Left lung (tissue), 4 donors: ENCODE measurements at regions not wholly inside any gene's neighbourhood (a gene's known extent, or its start where the extent isn't known, plus 50 kb on each side); places are given as distances from the start of the nearest gene placed in this dataset.

Source experiments
- ATAC-seq: fragments of 200-7000 bp; cut with Tn5 transposase; one replicate; pipeline ENCODE4 v1.9.1; 2020; ENCODE audit warnings: moderate library complexity
- DNase-seq, 4 donors: peaks; one replicate each; pipeline ENCODE4 v3.0.0-alpha.2; 2013 to 2020
- H3K27ac ChIP-seq, 2 donors: fragments of 200-600 bp; sonication (generic) in 1 of 2; one replicate each; pipeline versions ENCODE4 v1.5.0 to v1.8.0; 2020 to 2021
- H3K27me3 ChIP-seq, 2 donors: fragments of 200-600 bp; sonication (generic) in 1 of 2; one replicate each; pipeline versions ENCODE4 v1.5.0 to v1.8.0; 2020 to 2021
- H3K36me3 ChIP-seq, 2 donors: fragments of 200-600 bp; sonication (generic) in 1 of 2; one replicate each; pipeline versions ENCODE4 v1.5.0 to v1.8.0; 2020 to 2021
- H3K4me1 ChIP-seq, 2 donors: fragments of 200-600 bp; one replicate each; pipeline ENCODE4 v1.8.0; 2021
- H3K4me3 ChIP-seq, 2 donors: fragments of 200-600 bp; sonication (generic) in 1 of 2; one replicate each; pipeline versions ENCODE4 v1.5.0 to v1.8.0; 2020 to 2021; ENCODE audit warnings: mild to moderate bottlenecking in 1 of 2
- H3K9me3 ChIP-seq, 2 donors: fragments of 200-600 bp; sonication (generic) in 1 of 2; one replicate each; pipeline versions ENCODE4 v1.5.0 to v1.8.0; 2020 to 2021
- CTCF ChIP-seq, 2 donors: fragments of 200-600 bp; sonication (generic) in 1 of 2; IDR thresholded peaks; one replicate each; pipeline versions ENCODE4 v1.5.0 to v1.8.0; 2021; ENCODE audit warnings: antibody characterized with exemption in 2 of 2
- intact Hi-C, 2 donors: fragments of 100-400 bp; cut with DNase I; formaldehyde crosslinking; loops; one replicate each; pipeline versions ENCODE4 v1.11.2 to v1.14.2; 2022
- donor health status: DM: no; HTN: yes; CAD: no.
- donor health status: DM: no; HTN: no; CAD: no.

GRCh38 chr3:152040319-152040718 lies 166.9 kb downstream of the SUCNR1 start:
- no peak for TF ChIP-seq CTCF (IDR thresholded peaks at IDR 0.05)
- Histone ChIP-seq H3K27me3 (no peaks in the 10 kb centered on the region), H3K27ac (no peak overlapping the region), H3K9me3 (peaks cover 0 to 25% of the 10 kb centered on the region in 2 donors), H3K4me3 (no peak overlapping the region), H3K4me1 (no peaks in the 10 kb centered on the region), H3K36me3 (no peaks in the 10 kb centered on the region)
- intact Hi-C loops: no loop called here
- no peak for DNase-seq
- ATAC-seq: no peak

GRCh38 chr3:152043620-152044019 lies 170.2 kb downstream of the SUCNR1 start:
- Histone ChIP-seq H3K27me3 (no peaks in the 10 kb centered on the region), H3K4me1 (no peaks in the 10 kb centered on the region), H3K4me3 (no peak overlapping the region), H3K36me3 (no peaks in the 10 kb centered on the region), H3K27ac (no peak overlapping the region), H3K9me3 (no peaks in the 10 kb centered on the region)
- no peak for TF ChIP-seq CTCF (IDR thresholded peaks at IDR 0.05)
- no peak for ATAC-seq
- DNase-seq: no peak
- intact Hi-C loops: no loop called here

GRCh38 chr3:152046280-152046679 lies 172.8 kb downstream of the SUCNR1 start:
- Histone ChIP-seq H3K27me3 (no peaks in the 10 kb centered on the region), H3K4me3 (no peak overlapping the region), H3K9me3 (no peaks in the 10 kb centered on the region), H3K27ac (no peak overlapping the region), H3K4me1 (peaks cover 0 to 5% of the 10 kb centered on the region in 2 donors), H3K36me3 (no peaks in the 10 kb centered on the region)
- TF ChIP-seq CTCF (IDR thresholded peaks at IDR 0.05): no peak
- intact Hi-C loops: no loop called here
- no peak for ATAC-seq
- no peak for DNase-seq

GRCh38 chr3:152047465-152047864 lies 174.0 kb downstream of the SUCNR1 start:
- Histone ChIP-seq H3K4me3 (no peak overlapping the region), H3K9me3 (no peaks in the 10 kb centered on the region), H3K36me3 (no peaks in the 10 kb centered on the region), H3K4me1 (peaks cover 0 to 5% of the 10 kb centered on the region in 2 donors), H3K27ac (no peak overlapping the region), H3K27me3 (no peaks in the 10 kb centered on the region)
- peak; percentile 28 for ATAC-seq
- intact Hi-C loops: no loop called here
- no peak for DNase-seq
- no peak for TF ChIP-seq CTCF (IDR thresholded peaks at IDR 0.05)

GRCh38 chr3:152048831-152049230 lies 175.4 kb downstream of the SUCNR1 start:
- Histone ChIP-seq H3K4me3 (no peak overlapping the region), H3K27me3 (no peaks in the 10 kb centered on the region), H3K36me3 (no peaks in the 10 kb centered on the region), H3K9me3 (no peaks in the 10 kb centered on the region), H3K4me1 (peaks cover 0 to 5% of the 10 kb centered on the region in 2 donors), H3K27ac (no peak overlapping the region)
- TF ChIP-seq CTCF (IDR thresholded peaks at IDR 0.05): no peak
- ATAC-seq (no peak), DNase-seq (no peak)
- intact Hi-C loops: no loop called here
